Amniotic epithelial cell (primary cell): ENCODE measurements at regions not wholly inside any gene's neighbourhood (a gene's known extent, or its start where the extent isn't known, plus 50 kb on each side); places are given as distances from the start of the nearest gene placed in this dataset.
A peak's percentile ranks its signal among the peaks of the same experiment; 100 is the strongest.

ENCODE experiments used
- DNase-seq: peaks from one replicate; pipeline ENCODE4 v3.0.0-alpha.2; 2010; ENCODE audit warnings: low read depth

GRCh38 chr12:127358888-127359287 is 908.1 kb upstream of the TMEM132C start:
- DNase-seq: no peak

DNA sequence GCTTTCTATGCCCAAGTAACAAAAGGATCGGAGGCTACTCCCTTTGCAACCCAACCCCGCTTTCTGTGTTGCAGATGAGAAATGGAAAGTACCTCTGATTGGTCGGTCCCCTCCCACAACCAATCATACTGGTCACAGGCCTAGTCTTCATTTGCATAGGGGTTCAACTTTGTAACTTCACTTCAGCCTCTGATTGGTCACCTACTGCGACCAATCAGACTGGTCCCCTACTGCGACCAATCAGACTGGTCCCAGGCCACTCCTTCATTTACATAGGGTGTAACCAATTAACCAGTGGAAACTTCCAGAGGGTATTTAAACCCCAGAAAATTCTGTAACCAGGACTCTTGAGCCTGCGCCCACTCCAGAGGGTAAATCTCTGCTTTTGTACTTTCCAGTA is 906.4 kb upstream of the TMEM132C start:
- DNase-seq: no peak

DNA sequence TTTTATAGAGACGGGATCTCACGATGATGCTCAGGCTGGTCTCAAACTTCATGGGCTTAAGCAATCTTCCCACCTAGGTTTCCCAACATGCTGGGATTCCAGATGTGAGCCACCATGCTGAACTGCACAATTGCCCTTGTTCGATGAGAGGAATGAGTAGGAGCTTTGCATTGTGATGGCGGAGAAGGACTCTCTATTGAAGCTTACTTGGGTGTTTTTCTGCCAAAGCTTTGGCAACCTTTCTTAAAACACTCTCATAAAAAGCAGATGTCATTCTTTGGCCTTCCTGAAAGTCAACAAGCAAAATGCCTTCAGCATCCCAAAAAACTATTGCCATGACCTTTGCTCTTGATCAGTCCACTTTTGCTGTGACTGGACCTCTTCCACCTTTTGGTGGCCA is 904.8 kb upstream of the TMEM132C start:
- no peak for DNase-seq

DNA sequence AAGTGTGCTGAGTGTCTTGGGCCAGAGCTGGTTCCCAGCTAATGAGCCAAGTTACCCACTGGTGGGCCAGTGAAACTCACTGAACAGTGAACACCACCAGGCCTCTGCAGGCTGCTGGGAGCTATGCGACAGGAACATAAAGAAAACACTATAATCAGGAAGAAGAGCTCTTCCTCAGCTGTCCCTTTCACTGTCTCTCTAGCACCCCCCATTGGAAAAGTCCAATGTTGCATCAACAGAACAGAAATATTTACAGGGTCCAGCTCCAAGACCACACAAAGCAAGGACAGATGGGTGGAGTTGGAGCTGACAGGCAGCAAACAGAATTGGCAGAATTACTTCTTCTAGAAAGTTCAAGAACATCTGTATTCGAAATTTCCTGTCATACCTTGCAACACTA is 903.6 kb upstream of the TMEM132C start:
- DNase-seq: no peak

GRCh38 chr12:127373559-127373958 is 893.4 kb upstream of the TMEM132C start:
- DNase-seq: no peak

- DNase-seq: no peak
Measured at GRCh38 chr12:127374447-127374846, 892.5 kb upstream of the TMEM132C start.

- peak; percentile 2 for DNase-seq
Measured at GRCh38 chr12:127381043-127381668, 885.8 kb upstream of the TMEM132C start.

GRCh38 chr12:127381681-127382080 is 885.3 kb upstream of the TMEM132C start:
- DNase-seq: peak; percentile 14

DNA sequence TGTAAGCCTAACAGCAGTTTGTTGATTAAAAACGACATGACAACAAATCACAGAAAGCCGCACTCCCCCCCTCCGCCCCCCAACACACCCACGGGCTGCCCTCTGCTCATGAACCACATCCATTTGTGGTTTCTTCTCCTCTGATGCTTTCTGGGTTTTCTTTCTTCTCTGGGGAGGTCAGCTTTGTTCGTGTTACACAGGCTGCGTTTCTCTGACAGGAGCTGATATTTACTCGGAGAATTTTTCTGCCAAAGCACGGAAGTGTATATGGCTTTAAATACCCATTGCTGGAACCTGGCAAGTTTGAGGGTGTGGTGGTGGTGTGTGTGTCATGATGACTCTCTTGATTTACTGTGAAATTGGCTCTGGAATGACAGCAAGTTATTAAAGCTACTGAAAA is 883.7 kb upstream of the TMEM132C start:
- peak; percentile 2 for DNase-seq

DNA sequence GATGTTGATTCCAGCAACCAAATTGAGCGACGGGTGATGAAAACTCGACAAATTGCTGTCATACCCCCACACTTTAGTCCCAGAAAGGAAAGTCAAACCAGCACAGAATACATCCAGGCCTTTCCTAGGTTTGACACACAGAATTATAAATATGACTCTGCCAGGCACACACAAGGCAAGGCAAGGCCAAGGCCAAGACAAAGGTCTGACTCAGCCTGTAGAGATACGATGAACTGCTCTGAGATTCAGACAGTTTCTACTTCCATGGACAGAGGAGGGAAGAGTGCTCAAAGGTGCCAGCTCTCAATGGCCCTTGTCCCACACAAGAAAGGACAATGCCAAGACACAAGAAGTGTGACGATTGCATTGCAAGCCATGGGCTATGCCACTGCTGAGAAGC is 880.2 kb upstream of the TMEM132C start:
- DNase-seq: no peak

GRCh38 chr12:127388985-127389384 is 878.0 kb upstream of the TMEM132C start:
- DNase-seq: no peak

DNA sequence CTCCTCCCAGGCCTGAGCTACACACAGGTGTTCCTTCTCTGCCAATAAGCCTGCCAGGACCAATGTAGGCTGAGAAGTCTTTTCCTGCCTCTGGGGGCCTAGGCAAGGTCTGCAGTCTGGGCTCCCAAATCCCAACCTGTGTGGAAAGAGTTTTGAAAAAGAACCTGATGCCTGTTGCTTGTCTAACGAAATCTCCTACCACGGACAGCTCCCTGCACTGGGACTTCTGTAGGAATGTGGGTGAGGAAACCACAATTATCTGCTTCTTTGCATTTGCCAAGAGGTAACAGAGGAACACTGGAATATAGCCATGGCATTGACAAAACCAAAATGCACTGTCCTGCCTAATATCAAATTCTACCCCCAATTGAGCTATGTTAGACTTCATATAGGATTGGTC is 877.0 kb upstream of the TMEM132C start:
- DNase-seq: peak; percentile 30

DNA sequence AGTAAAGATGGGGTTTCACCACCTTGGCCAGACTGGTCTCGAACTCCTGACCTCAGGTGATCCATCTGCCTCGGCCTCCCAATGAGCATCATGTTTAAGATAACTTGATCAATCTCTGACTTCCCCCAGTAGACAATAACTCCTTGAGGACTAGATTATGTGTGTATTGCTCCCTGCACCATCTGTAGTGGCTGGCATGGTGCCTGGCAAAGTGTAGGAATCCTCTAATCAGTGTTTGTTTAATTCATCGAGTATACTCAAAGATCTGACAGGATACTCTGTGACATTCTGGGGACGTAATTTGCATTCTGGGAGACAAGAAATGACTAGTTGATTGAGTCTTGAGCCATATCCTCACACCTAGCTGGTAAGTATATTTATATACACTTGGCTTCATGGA is 873.5 kb upstream of the TMEM132C start:
- DNase-seq: no peak

- DNase-seq: peak; percentile 16
Measured at GRCh38 chr12:127393896-127394295, 873.1 kb upstream of the TMEM132C start.

- no peak for DNase-seq
Measured at GRCh38 chr12:127396734-127397133, 870.2 kb upstream of the TMEM132C start.

DNA sequence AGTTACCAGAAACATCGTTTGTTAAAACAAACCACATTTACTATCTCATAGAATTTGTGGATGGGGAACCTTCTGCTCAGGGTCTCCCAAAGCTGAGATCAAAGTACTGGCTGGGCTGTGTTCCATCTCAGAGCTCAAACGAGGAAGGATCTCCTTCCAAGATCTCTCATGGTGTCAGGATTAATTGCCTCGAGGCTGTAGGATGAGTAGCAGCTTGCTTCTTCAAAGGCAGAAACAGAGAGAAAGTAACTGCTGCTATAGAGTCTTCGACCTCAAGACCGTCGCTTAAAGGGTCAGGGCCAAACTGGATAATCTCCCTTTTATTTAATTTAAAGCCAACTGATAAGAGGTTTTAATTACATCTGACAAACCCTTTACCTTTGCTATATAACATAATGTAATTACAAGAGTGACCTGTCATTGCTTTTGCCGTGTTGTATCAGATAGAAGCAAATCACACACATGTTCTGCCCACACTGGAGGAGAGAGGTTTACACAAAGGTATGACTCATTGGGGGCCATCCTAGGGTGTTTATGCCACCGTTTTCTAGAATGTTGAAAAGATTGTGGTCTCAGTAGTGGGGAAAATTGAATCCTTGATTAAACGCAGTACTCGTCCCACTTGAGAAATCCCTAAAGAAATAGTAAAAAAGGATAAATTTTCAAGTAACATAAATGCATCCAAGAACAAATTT is 868.8 kb upstream of the TMEM132C start:
- no peak for DNase-seq

GRCh38 chr12:127399451-127399850 is 867.5 kb upstream of the TMEM132C start:
- no peak for DNase-seq

- DNase-seq: no peak
Measured at GRCh38 chr12:127400221-127400620, 866.7 kb upstream of the TMEM132C start.

- no peak for DNase-seq
Measured at GRCh38 chr12:127401005-127401404, 866.0 kb upstream of the TMEM132C start.

DNA sequence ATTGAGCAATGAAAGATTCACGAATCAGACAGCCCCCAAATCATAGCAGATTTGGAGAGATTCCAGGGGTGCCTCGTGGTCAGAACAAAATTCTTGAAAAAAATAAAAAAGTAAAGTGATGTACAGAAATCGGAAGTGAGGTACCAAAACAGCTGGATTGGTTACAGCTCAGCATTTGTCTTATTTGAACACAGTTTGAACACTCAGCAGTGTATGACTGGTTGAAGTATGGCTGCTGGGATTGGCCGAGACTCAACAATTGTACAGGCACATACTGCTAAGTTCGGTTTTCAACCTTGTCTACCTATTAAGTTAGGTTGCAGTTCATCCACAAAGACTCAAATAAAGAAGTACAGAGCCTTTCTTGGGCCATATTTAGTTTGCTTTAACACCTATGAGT is 865.4 kb upstream of the TMEM132C start:
- no peak for DNase-seq

DNA sequence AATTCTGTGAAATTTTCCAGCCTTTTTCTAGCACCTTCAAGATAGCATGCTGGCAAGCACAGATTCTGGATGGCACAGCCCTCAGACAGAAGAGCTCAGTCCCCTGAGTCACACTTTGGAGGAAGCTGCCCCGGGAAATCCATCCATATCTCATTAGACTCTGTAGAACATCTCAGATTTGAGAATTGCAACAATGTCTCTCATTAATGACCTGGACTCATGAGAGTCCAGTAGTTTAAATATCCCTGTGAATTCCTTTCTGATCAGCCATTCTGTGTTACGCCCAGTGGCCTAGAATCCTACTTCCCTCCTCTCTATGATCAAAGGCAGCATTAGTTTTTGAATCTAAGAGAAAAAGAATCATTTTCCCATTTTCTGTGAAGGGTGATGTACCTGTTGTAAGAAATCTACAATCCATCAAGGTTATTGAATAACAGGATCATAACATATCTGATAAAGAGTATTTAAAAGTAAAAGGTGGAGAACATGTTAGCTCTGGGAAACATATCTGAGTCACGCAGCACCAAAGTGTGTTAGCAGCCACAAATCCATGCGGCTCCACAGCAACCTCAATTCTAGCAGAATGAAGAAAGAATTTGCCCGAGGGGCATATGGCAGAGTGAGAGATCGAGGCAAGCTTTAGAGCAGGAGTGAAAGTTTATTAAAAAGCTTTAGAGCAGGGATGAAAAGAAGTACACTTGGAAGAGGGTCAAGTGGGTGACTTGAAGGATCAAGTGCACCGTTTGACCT is 855.6 kb upstream of the TMEM132C start:
- no peak for DNase-seq

DNA sequence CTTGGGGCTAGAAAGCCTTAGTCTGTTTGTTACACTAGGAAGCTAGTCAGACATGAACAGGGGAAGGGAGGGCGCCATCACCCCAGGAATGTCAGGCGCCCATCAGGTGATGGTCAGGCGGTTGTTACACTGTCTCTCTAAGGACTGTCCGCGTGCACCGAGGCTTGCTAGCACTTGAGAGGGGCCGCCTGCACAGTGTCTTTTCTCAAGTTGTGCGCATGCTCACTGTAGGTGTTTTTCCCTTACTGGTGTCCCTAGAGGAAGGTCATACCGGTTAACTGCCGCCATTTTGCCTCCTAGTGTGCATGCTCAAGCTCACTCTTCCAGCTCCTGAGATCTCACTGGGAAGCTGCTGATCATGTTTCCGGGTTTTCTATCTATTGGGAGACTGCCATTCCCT is 855.0 kb upstream of the TMEM132C start:
- DNase-seq: no peak

DNA sequence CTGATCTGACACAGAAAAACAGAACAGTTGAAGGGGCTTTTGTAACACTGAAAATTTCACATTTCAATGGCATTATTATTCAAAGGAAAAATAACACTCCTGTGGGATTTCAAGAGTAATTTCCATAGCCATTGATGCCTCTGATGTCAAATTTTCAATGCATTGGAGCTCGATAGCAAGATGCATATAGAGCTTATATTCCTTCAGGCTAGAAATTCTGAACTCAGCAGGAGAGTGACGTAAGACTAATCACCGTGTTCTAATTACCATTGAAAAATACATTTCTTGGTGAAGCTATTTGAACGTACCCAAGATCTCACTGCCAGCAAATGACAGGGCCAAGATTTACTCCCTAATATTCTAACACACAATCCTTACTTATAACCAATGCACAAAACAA is 854.1 kb upstream of the TMEM132C start:
- DNase-seq: no peak
